GM12864 (cell line): ENCODE measurements at regions not wholly inside any gene's neighbourhood (a gene's known extent, or its start where the extent isn't known, plus 50 kb on each side); places are given as distances from the start of the nearest gene placed in this dataset.
"Not testable (repeated sequence)": the region's sequence is repeated elsewhere in the genome, so short reads cannot be mapped to it uniquely, and the experiment has no call there.

Experiments
- DNase-seq: peaks from one replicate; pipeline ENCODE4 v3.0.0-alpha.2; 2011; ENCODE audit warnings: low read depth
- H3K4me3 ChIP-seq: 2 replicates; pipeline ENCODE4 v1.5.1; 2011; ENCODE audit warnings: mild to moderate bottlenecking, low read depth, low read length, control low read depth
- TF ChIP-seq, protein P1 (sequence below): IDR thresholded peaks from 2 replicates; pipeline ENCODE4 v1.5.1; 2011; ENCODE audit warnings: low read depth, mild to moderate bottlenecking, moderate library complexity, low read length, control low read depth, inconsistent platforms; ENCODE audit errors: missing control alignments

- TF ChIP-seq, protein P1, sequence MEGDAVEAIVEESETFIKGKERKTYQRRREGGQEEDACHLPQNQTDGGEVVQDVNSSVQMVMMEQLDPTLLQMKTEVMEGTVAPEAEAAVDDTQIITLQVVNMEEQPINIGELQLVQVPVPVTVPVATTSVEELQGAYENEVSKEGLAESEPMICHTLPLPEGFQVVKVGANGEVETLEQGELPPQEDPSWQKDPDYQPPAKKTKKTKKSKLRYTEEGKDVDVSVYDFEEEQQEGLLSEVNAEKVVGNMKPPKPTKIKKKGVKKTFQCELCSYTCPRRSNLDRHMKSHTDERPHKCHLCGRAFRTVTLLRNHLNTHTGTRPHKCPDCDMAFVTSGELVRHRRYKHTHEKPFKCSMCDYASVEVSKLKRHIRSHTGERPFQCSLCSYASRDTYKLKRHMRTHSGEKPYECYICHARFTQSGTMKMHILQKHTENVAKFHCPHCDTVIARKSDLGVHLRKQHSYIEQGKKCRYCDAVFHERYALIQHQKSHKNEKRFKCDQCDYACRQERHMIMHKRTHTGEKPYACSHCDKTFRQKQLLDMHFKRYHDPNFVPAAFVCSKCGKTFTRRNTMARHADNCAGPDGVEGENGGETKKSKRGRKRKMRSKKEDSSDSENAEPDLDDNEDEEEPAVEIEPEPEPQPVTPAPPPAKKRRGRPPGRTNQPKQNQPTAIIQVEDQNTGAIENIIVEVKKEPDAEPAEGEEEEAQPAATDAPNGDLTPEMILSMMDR = no peak
- no peak overlapping the region for H3K4me3 ChIP-seq
- no peak for DNase-seq
Observed at GRCh38 chr20:53884859-53885541, 185.4 kb downstream of the BCAS1 start.

DNA sequence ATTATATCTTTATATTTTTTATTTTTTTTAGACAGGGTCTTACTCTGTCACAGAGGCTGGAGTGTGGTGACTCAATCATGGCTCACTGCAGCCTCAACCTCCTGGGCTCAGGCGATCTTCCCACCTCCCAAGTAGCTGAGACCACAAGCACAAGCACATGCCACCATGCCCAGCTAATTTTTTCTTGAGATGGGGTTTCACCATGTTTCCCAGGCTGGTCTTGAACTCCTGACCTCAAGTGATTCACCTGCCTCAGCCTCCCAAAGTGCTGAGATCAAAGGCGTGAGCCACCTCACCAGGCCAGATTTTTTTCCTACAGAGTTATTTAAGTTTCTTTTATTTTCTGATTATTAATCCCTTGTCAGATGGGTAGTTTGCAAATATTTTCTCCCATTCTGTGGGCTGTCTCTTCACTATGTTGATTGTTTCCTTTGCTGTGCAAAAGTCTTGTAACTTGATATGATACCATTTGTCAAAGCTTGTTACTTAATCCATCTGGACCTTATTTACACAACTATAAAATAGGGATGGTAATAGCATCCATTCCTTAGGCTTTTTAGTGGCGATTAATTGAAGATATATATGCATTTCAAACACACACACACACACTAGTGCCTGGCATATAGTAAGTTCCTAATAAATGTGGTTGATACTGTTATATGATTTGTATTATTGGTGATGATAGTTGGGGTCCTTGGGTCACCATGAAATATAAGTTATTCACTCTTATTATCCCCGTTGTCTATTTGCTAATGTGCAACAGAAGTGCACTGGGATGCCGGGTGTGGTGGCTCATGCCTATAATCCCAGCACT lies 187.1 kb downstream of the BCAS1 start:
- no peak overlapping the region for H3K4me3 ChIP-seq
- TF ChIP-seq, protein P1 = no peak
- no peak for DNase-seq

DNA sequence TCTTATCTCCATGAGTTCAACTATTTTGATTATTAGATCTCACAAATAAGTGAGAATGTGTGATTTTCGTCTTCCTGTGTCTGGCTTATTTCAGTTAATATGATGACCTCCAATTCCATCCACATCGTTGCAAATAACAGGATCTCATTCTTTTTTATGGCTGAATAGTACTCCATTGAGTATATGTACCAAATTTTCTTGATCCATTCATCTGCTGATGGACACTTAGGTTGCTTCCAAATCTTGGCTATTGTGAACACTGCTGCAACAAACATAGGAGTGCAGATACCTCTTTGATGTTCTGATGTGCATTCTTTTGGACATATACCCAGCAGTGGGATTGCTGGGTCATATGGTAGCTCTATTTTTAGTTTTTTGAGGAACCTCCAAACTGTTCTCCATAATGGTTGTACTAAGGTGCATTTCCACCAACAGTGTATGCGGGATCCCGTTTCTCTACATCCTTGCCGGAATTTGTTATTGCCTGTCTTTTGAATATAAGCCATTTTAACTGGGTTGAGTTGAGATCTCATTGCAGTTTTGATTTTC lies 187.9 kb downstream of the BCAS1 start:
- H3K4me3 ChIP-seq, DNase-seq: not testable (repeated sequence)

- TF ChIP-seq, protein P1 = no peak
- no peak for DNase-seq
- no peak overlapping the region for H3K4me3 ChIP-seq
Observed at GRCh38 chr20:53881362-53881761, 189.0 kb downstream of the BCAS1 start.

DNA sequence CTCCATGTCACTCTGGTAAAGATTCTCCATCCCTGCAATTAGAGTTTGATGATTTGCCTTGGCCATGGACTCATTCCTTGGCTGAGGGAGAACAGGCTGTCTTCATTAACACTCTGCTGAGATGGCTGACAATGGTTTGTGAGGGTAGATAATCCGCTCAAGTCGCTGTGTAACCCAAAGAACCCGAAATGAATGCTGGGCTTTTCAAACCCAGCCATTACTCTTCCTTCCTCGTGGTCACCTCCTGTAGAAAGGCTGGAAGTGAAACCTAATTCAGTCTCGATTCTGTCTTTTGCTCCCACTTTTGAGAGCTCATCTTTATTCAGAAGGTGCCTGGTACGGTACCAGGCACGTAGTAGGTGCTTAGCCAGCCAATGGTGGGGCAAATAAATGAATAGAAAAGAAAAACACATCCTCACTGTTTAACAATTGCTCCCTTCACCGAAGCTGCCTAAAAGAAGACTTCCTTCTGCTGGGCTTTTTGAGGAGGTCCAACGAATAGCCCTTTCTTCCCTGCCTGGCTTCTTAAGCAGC lies 190.2 kb downstream of the BCAS1 start:
- TF ChIP-seq, protein P1 = no peak
- H3K4me3 ChIP-seq = no peak overlapping the region
- DNase-seq = no peak

DNA sequence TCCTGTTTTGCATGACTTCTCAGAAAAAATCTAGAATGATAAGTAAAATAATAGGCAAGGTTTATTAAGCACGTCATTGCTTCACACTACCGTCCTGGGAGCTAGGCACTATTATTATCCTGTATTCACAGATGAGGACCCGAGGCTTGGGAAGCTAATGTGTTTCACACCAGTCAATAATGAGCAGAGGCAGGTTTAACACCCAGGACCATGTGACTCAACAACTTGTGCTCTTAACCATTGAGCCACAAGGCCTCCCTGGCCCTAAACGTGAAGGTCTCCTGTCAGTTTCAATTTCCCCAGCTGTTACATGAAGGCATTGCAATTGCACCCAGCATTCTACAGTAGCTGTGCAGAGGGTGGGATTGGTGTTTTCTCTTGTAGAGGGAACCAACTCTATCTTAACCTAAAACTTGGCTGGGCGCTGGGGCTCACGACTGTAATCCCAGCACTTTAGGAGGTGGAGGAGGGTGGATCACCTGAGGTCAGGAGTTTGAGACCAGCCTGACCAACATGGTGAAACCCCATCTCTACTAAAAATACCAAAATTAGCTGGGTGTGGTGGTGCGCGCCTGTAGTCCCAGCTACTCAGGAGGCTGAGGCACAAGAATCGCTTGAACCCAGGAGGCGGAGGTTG lies 191.2 kb downstream of the BCAS1 start:
- no peak overlapping the region for H3K4me3 ChIP-seq
- no peak for DNase-seq
- TF ChIP-seq, protein P1 = no peak

GRCh38 chr20:53878262-53879047 lies 191.9 kb downstream of the BCAS1 start:
- TF ChIP-seq, protein P1 = no peak
- no peak overlapping the region for H3K4me3 ChIP-seq
- no peak for DNase-seq
